Umbilical cord (tissue), 1 donor: ENCODE measurements at regions not wholly inside any gene's neighbourhood (a gene's known extent, or its start where the extent isn't known, plus 50 kb on each side); places are given as distances from the start of the nearest gene placed in this dataset.

ENCODE experiments used
- DNase-seq: peaks from one replicate; pipeline ENCODE4 v3.0.0-alpha.2; 2015; ENCODE audit warnings: low spot score

DNA sequence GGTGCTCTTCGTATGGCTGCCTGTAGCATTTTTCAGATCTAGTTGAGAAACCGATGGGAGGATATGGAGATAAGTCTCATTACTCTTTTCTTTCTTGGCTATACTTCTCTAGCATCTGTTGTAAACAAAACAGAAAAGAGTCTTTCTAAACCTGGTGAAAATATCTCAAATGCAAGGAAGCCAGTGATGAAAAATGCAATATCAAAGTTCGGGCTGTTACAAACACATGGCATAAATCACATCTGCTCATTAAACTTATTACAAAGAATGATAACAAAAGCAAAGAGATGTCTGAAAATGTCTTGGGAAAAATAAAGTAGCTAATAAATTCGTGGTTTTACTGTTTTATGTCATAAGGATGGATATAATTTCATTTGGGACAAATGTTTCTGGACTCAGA is 71.8 kb upstream of the IGFBP3 start:
- DNase-seq: no peak

DNA sequence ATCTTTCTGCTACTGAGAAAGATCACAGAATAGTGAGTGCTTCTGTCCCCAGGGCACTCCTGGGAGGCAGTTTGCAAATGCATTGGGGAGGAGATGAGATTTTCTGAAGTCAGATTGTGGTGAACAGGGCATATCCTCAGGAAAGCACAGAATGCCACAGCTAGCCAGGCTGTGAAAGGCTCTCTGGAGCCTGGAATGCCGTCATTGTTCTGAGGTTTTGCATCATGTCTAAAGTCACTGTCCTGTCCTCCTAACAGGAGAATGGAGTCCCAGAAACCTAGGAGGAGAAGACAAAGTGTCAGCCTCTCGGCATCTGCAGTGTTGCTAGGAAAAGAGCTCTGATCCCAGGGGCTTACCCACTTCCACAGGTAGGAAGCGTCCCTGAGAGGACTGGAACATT is 69.2 kb upstream of the IGFBP3 start:
- DNase-seq: no peak

DNA sequence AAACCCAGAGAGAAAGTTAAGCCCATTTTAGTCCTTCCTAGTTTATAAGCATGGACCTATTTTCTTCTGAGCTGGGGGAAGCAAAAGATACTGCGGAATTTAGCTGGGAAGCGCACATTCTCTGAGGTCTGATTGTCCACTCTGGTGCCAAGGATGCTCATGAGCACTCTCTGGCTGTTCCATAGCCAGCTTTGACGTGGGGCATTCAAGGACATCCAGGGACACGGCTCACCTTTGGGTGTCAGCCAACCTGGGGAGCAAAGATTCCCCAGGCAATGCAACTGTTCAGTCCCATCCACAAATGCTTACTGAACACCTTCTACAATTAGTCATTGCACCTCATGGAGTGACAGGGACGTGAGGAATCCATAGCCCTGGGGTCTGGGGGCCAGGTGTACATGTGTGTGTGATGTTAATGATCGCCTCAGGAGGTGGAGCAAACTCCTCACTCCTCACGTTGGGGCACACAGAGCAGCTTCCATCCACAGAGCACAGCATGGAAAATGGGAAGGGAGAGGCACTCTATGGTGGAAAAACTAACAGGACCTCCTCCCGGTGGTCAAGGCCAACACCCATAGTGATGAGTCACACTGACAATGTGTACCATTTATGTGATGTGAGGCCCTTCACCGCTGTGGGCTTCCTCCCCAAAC is 67.5 kb upstream of the IGFBP3 start:
- no peak for DNase-seq

DNA sequence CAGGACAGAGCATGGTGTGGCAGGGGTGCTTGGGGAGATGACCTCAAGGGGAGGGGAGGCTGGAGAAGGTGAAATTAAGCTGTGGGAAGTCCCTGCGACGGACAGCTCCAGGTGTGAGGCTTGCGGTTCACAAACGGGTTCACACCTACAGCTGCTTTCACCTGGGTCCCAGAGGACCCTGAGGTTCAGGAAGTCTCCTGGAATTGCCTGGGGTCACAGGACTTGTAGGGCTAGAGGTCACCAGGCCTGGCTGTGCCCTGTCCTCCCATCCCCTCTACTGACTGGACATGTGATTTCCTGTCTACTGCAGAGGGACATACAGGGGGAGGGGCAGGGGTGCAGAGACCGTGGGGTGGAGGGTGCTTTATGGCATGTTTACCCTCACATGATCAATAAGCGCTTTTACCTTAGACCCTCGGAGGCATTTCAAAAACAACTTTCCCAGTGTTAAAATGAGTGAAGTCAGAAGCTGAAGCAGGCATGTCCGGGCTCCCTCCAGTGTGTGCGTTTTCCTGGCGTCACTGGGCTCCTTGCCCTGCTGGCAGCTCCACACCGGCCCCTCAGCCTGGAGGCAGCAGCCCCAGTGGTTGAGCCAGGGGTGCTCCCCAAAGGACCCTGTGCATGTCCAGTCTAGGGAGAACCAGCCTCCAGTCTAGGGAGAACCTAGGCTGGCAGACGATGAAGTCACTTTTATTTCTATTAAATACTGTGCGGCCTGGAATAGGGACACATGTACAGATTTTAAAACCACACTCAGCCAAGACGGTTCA is 66.6 kb upstream of the IGFBP3 start:
- DNase-seq: no peak

DNA sequence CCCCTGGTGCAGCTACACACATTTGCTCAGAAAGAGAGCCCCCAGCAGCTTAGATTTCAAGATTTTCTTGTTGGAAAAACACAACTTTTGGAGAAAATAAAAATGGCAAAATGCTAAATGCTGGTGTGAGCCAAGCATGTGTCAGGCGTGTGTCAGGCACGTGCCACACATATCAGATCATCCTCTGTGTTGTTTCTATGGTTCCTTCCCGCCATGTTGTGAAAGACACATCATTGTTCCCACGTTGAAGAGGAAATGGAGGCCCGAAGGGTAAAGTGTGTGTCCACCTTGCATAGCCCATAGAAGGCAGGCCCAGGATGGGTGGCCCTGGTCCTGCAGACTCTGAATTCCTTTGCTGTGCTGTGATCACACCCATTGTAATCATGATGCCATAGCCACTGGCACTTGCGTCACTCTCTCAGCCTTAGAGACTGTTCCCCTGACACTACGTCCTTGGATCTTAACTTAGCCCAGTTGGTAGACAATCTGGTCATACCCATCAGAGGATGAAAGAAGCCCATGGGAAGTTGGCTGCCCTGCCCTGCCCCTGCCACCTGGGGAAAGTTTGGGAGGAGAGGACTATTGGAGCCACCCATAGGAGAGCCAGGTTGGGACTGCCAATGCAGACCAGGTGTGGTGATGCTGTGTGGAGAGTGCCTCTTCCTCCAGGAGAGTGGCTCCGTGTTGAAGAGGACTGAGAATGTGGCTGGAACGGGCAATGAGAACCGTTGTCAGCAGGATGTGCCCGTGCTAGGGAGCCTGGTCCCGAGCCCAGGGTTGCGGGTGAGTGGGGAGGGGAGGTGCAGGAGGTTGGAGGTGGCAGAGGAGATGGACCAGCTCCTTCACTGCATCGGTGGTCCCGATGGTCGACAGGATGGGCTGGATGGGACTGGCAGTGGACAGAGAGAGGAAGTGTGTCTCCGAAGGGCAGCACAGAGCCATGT is 65.6 kb upstream of the IGFBP3 start:
- no peak for DNase-seq

DNA sequence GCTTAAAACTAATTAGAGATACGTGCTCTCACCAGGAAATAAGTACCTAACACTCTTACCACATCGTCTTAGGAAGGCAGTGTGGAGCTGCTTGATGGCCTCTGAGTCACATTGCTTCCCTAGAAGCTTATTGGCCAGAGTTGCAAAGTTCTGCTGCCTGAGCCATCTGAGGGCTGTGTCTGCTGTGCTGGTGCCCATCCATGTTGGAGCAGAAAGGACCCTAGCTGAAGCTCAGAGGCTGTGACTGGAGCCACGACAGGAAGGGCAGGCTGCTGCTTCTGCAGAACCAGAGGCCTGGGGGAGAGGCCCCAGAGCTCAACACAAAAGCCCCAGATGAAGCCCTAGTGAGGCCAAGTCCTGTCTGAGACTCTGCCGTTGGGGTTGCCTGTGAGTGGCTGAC is 64.8 kb upstream of the IGFBP3 start:
- no peak for DNase-seq

DNA sequence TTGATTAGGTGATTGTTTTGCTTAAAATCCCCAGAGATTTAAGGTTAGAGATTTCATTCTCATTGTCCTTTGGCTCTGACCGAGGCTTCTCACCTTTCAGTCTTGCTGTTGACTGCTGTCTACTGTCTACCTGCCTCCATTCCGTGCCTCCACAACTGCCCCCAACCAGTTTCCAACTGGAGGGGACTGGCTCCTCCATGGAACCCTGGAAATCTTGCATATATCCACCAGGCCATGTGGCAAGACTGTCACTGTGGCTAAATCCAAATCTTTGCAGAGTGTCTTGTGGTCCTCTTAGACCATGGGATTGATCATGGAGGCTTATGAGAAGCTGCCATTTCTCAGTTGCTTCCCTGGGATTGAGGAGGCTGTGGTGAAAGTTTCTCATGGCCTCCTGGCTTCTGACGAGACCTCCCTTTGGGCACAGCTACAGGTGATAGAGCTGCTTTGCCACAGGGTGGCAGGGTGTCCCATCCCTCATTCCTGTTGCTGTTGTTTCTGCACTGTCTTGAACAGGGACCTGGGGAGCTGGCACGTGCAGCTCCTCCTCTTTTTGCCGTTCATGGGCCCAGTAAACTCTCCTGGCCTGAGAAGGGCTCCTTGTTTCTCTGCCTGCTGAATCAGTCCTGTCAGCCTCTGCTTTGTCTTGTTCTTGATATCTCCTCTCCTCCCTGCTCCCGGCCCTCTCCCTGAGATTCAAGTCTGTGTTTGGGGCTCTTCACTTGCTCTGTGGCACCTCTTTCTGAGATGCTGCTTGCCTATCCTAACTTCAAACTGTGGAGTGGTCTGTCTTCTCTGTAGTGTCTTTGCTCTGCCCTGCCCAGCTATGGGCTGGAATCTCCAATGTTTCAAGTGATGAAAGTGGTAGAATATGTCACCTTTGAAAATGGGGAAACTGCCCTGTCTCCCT is 63.6 kb upstream of the IGFBP3 start:
- no peak for DNase-seq

DNA sequence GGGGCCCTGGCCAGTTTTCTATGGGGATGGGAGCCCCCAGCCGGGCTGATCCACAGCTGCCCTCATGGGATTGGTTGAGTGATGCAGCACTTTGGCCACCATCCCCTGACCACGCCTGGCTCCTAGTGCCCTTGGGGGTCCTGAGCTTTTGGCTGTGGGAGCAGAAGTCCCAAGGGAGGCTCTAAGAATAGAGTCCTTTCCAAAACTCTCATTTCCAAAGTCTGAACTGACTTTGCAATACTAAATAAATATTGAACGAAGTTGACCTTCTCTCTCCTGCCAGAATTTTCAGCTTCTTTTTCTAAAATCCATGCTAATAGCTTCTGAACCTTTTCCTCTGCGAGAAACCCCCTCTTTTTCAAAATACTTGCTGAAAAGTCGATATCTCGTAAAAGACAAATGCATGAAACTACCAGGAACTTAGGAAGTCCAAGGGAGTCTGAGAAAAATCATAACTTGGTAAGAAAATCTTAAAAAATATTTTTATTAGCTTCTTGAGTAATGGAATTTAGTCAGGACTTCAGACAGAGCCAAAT is 62.7 kb upstream of the IGFBP3 start:
- peak; percentile 32 for DNase-seq

DNA sequence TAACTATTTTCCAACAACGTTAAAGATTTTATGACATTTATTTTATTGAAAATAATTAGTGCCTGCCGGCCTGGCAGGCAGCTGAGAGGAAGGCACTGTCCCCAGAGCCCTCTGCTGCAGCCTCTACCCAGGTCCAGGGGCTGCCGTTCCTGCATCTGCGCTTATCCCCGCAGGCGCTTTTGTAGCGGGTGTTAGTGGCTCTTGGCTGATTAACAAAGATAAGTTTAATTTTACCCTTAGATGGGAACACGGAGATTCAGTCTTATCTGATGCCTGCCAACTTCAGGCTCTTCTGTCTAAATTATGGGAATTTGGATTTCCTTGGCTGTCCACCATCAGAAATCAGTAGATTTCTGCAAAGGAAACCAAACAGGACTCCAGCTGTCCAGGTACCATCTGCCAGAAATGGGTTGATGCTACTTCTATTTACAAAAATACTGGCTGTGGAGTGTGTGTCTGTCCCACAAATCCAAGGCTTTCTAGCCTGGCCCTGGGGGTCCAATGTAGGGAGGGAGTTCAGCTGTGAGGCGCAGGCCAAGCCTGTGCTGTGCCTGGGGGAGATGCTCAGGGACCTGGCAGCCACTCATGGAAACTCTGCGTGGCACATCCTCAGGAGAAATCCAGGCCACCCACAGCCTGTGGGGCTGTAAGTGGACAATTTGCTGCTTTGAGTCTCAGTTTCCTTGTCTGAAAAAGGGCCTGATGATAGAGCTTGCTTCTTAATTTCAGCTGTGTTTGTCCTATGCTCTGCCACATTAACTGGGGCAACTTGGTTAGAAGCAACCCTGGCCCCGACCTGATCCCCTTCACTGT is 62.0 kb upstream of the IGFBP3 start:
- DNase-seq: no peak

DNA sequence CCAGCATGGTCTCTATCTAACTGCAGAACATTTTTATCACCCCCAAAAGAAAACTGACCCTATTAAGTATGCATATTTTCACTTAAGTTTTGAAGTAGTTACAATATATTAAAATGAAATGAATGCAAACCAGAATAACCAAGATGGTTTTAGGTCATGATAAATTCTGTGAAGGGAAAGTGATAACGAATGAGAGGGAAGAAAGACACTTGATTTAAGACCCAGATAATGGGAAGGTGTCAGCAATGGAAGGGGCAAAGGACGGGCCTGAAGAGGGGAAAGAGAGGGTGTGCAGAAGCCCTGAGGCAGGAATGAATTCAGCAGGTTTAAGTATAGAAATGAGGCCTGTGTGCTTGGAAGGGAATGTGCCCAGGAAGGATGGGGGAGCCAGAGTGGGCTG is 61.1 kb upstream of the IGFBP3 start:
- DNase-seq: no peak

DNA sequence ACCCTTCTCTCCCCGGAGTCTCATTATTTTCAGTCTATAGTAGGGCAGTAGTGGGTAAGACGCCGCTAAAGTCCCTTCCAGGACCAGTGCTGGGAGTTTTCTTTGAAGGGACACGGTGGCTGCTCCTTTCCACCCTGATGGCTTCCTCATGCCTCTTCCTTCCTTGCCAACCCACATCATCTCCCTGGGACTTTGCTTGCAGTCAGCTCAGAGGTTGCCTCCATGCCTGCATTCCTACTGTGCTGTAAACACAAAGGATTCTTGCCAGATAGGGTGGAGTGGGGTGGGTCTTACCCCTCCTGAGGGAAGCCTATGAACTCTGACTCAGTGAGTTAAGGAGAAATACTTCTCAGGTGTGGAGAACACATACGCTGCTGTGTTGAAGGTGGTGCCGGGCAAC is 59.9 kb upstream of the IGFBP3 start:
- no peak for DNase-seq

DNA sequence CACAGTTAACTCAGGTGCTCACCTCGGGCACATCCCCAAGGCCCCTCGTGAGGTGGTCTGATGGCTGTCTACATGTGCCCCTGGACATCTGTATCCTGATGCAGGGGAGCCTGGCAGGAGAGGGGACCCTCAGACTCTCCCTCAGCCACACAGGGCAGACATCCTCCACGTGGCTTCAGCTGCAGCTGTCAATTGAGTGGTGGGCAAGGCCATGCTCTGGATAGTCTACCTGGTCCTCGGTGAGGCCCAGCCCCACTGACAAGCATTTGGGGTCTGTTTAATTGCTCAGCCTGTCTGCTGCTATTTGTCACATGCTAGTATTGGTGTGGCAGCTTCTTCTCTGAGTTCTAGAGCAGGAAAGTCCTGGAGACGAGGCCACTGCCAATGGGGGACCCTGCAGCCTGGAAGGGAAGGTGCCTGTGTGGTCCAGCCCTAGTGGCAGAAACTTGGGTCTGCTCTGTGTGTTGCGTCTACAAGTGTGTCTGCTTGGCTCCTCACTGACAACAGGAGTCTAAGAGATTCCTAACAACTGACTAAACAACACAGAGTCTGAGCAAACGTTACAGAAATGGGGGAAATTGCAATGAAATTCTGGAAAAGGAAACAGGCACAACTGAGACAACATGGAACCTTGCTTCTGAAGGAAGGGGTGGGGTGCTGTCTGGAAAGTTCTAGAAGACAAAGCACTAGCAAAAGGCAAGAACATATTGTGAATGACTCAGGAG is 59.3 kb upstream of the IGFBP3 start:
- DNase-seq: peak; percentile 40

DNA sequence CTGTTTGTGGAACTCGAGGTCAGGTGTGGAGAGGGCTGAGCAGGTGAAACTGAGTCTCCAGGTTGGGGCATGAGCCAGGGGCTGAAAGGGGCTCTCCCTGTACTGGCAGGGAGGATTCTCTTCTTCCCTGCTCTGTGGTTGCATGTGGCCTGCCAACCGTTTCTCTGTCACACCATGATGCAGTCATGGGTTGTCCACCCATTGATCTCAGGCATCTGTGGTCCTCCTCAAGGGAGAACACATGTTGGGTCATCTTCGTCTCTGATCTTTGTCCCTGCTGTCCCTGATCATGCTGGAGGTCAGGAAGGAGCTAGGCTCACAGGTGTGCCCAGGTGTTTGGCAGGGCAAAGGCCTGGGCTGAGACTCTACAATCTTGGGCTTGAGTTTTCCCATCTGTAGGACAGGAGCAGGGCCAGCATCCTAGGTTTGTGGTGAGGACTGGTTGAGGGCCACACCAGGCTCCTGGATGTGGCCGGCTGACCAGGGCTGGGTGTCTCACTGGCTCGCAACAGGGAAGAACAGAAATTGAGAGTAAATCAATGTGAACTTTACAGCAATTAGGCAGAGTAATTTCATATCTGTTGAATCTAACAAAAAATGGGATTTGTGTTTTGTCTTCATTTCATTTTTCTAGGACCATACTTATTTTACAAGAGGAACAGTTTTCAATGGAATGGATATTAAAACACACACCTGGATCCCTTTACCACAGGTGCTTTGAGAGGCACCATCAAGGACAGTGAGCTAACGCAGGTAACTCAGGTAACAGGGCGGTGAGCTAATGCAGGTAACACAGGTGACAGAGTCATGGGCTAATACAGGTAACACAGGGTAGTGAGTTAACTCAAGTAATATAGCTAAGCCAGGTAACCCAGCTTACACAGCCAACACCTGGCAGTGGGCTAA is 58.5 kb upstream of the IGFBP3 start:
- DNase-seq: no peak

DNA sequence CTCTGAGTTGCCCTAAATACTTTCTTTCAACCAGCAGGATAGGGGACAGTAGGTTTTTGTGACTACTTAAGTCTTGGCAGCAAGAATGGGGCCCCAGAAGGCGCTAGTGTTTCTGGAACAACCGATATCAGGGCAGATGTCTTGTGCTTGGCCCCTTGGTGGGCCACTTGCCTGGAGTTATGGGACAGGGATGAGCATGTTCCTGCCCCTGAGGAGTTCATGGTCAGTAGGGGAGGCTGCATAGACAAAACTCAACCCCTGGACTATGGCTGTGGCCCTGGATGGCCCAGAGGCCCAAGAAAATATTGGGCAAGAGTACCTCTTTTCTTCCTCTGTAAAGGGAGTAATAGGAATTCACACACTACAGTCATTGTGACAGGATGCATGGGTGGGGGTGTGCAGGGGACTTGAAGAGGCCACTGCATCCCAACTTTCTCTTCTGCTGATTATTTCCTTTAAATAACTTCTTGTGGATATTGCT is 57.7 kb upstream of the IGFBP3 start:
- no peak for DNase-seq

DNA sequence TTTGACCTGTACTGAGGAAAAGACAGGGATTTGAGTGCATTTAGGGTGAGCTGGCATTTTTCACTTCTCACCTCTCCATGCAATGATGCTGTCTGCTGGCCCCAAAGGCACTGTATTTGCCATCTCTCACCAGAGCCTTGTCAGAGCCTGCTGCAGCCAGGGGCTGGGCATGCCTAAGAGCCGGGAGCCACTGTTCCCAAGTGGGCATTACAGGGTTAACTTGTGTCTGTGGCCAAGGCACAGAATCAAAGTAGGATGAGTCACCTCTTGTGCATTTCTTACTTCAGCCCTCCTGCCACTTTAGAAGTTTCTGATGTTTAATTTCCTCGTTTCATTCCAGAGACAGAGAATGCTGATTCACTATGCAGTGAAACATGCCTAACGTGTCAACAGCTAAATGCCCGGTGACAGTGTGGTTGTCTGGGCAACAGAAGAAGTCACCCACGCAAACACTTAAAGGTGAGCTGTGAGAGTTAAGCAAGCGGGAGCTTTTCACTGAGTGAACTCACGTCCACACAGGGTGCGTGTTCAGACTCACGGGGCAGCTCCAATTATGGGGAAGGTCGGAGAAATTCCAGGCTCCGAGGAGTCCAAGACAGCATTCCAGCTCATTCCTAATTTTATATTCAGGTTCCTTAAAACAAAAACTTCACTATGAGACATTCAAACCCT is 57.1 kb upstream of the IGFBP3 start:
- peak; percentile 94 for DNase-seq

DNA sequence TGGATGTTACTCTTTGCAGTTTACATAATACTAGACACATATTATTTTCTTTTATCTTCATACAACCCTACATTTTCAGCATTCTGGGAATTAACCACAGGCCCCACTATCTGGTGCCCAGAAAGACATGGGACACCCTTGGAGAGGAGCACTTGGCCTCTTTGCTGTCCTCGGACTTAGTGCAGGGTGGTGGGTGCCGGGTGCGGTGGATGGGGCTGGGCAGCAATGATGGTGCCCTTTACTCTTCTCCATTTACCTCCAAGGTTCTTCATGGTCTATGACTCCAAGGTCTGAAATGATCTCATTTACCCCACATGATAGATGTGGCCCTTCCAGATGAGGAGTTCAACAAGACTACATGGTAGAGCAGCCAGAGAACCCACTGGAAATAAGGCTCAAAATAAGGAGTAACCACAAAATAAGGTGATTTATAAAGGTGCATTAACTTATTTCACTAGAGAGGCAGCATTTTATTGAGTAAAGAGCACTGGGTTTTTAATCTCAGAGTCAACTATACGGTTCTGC is 56.2 kb upstream of the IGFBP3 start:
- DNase-seq: no peak

DNA sequence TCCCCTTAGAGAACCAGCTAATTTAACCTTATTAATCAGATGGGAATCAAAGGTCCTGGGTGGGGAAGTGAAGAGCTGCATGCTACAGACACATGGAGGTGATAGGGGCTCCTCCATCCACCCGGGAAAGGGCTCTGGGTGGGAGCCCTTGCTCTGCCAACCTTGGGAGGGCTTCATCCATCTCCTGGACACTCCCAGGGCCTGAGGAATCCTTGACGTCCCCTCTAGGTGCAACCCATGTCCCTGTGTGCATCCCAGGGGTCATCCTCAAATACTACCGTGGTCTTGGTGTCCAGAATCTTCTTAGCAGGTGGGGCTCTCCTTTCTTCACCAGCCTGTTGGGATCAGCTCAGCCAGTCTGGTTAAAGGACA is 55.4 kb upstream of the IGFBP3 start:
- DNase-seq: no peak
